ENCODE measurements at regions not wholly inside any gene's neighbourhood (a gene's known extent, or its start where the extent isn't known, plus 50 kb on each side); places are given as distances from the start of the nearest gene placed in this dataset.

GRCh38 chr4:79850626-79851025 lies 222.4 kb downstream of the ANTXR2 start:
- DNase-seq (ENCODE audit: extremely low spot score), result no peak
- intact Hi-C loops (cut with DNase I), result no loop called here
- TF ChIP-seq EP300 (IDR thresholded peaks at IDR 0.05) (no peak), POLR2A (IDR thresholded peaks at IDR 0.05; ENCODE audit: low read depth) (no peak), POLR2AphosphoS5 (IDR thresholded peaks at IDR 0.05) (no peak)
- TF ChIP-seq, protein P1, sequence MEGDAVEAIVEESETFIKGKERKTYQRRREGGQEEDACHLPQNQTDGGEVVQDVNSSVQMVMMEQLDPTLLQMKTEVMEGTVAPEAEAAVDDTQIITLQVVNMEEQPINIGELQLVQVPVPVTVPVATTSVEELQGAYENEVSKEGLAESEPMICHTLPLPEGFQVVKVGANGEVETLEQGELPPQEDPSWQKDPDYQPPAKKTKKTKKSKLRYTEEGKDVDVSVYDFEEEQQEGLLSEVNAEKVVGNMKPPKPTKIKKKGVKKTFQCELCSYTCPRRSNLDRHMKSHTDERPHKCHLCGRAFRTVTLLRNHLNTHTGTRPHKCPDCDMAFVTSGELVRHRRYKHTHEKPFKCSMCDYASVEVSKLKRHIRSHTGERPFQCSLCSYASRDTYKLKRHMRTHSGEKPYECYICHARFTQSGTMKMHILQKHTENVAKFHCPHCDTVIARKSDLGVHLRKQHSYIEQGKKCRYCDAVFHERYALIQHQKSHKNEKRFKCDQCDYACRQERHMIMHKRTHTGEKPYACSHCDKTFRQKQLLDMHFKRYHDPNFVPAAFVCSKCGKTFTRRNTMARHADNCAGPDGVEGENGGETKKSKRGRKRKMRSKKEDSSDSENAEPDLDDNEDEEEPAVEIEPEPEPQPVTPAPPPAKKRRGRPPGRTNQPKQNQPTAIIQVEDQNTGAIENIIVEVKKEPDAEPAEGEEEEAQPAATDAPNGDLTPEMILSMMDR (IDR thresholded peaks at IDR 0.05), result no peak
- no peaks in the 10 kb centered on the region for H3K36me3 ChIP-seq
- 71% methylated on average over 3 of the region's 3 CpGs for WGBS
- H3K4me1 ChIP-seq, result peaks cover 0 to 15% (median 4%) of the 10 kb centered on the region in 4 donors
- no peak overlapping the region for H3K27ac ChIP-seq (replicated peaks in 1 of 4)
- no peak overlapping the region for H3K4me3 ChIP-seq
- H3K9me3 ChIP-seq, result no peaks in the 10 kb centered on the region
- H3K27me3 ChIP-seq, result no peaks in the 10 kb centered on the region

DNA sequence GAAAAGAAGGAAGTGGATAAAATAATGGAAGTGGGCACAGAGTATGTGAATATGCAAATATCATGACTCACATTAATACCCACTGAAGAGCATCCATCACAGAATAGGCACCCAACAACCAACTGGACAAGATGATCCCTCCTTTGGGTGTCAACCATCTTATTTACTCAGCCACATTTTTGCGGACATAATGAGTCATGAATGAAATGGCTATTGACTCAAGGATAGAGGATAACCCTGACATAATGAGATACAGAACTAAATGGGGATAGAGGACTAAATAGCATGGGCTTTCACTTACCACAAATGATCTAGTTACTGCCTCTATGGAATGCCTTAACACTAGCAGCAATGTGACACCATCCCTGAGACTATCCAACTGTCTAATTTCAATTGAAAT lies 224.7 kb downstream of the ANTXR2 start:
- Histone ChIP-seq H3K36me3 (no peaks in the 10 kb centered on the region), H3K27ac (replicated peaks in 1 of 4) (no peak overlapping the region), H3K4me3 (no peak overlapping the region), H3K4me1 (peaks cover 0 to 8% (median 0%) of the 10 kb centered on the region in 4 donors), H3K9me3 (peaks cover 0 to 11% (median 7%) of the 10 kb centered on the region in 4 donors), H3K27me3 (no peaks in the 10 kb centered on the region)
- WGBS, result 100% methylated on average over 1 of the region's 1 CpG
- no peak for DNase-seq (ENCODE audit: extremely low spot score)
- intact Hi-C loops (cut with DNase I), result no loop called here
- TF ChIP-seq POLR2A (IDR thresholded peaks at IDR 0.05; ENCODE audit: low read depth) (no peak), POLR2AphosphoS5 (IDR thresholded peaks at IDR 0.05) (no peak), EP300 (IDR thresholded peaks at IDR 0.05) (no peak)
- TF ChIP-seq, protein P1 (IDR thresholded peaks at IDR 0.05), result no peak

DNA sequence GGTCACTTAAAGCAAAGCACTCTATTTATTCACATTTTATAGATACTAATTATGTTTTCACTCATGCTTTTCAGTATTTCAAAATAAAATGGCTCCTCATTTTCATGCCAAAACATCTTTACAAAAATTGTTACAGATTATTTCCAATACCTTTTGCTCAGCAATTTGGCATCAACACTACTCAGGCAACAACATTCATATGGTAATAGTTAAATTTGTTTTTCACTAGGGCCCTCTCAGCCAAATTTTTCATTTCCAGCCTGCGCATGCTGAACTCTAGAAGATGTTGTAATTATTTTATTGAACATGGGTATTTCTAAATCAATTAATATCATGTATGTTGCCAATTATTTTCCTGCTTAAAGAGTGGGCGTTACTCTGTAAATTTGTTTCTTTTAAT lies 225.6 kb downstream of the ANTXR2 start:
- H3K36me3 ChIP-seq, result no peaks in the 10 kb centered on the region
- peaks cover 0 to 8% (median 0%) of the 10 kb centered on the region in 4 donors for H3K4me1 ChIP-seq
- H3K4me3 ChIP-seq, result no peak overlapping the region
- no peaks in the 10 kb centered on the region for H3K27me3 ChIP-seq
- TF ChIP-seq EP300 (IDR thresholded peaks at IDR 0.05) (no peak), POLR2AphosphoS5 (IDR thresholded peaks at IDR 0.05) (no peak), POLR2A (IDR thresholded peaks at IDR 0.05; ENCODE audit: low read depth) (no peak)
- TF ChIP-seq, protein P1 (IDR thresholded peaks at IDR 0.05), result no peak
- peaks cover 0 to 20% (median 14%) of the 10 kb centered on the region in 4 donors for H3K9me3 ChIP-seq
- H3K27ac ChIP-seq (replicated peaks in 1 of 4), result no peak overlapping the region
- no peak for DNase-seq (ENCODE audit: extremely low spot score)
- intact Hi-C loops (cut with DNase I), result no loop called here
- WGBS, result 85% methylated on average over 2 of the region's 2 CpGs

GRCh38 chr4:79842162-79842561 lies 230.9 kb downstream of the ANTXR2 start:
- Histone ChIP-seq H3K27me3 (no peaks in the 10 kb centered on the region), H3K4me1 (no peaks in the 10 kb centered on the region), H3K36me3 (no peaks in the 10 kb centered on the region), H3K4me3 (no peak overlapping the region), H3K9me3 (peaks cover 0 to 20% (median 18%) of the 10 kb centered on the region in 4 donors), H3K27ac (replicated peaks in 1 of 4) (no peak overlapping the region)
- DNase-seq (ENCODE audit: extremely low spot score), result no peak
- no peak for TF ChIP-seq POLR2A (IDR thresholded peaks at IDR 0.05; ENCODE audit: low read depth)
- TF ChIP-seq, protein P1 (IDR thresholded peaks at IDR 0.05), result no peak
- TF ChIP-seq POLR2AphosphoS5 (IDR thresholded peaks at IDR 0.05), result no peak
- TF ChIP-seq EP300 (IDR thresholded peaks at IDR 0.05), result no peak
- intact Hi-C loops (cut with DNase I), result no loop called here

DNA sequence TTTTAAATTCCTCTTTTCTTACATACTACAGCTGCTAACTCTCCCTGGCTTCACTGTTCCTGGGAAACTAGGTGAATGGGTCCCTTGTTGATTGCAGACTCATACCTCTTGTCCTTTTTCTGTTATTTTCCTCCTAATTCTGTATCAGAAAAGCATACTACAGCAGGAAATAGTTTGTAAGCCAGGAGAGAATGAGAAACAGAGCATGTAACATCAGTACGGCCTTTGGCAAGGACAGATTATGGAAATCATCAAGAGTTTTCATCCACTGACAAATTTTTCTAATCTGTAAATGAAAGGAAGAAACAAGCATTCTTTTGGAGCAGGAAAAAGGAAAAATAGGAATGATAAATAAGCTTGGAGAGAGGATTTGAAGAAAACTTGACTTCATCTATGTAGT lies 239.2 kb downstream of the ANTXR2 start:
- Histone ChIP-seq H3K4me1 (peaks cover 0 to 14% (median 9%) of the 10 kb centered on the region in 4 donors), H3K36me3 (no peaks in the 10 kb centered on the region), H3K4me3 (no peak overlapping the region), H3K27me3 (no peaks in the 10 kb centered on the region), H3K27ac (replicated peaks in 1 of 4) (peak overlapping the region in 1 of 4 donors; percentile 3), H3K9me3 (peaks cover 0 to 5% (median 0%) of the 10 kb centered on the region in 4 donors)
- no peak for TF ChIP-seq POLR2A (IDR thresholded peaks at IDR 0.05; ENCODE audit: low read depth)
- TF ChIP-seq EP300 (IDR thresholded peaks at IDR 0.05), result no peak
- TF ChIP-seq, protein P1 (IDR thresholded peaks at IDR 0.05), result no peak
- TF ChIP-seq POLR2AphosphoS5 (IDR thresholded peaks at IDR 0.05), result no peak
- DNase-seq (ENCODE audit: extremely low spot score), result no peak
- 65% methylated on average over 1 of the region's 1 CpG for WGBS
- intact Hi-C loops (cut with DNase I), result no loop called here

Measured in esophagus muscularis mucosa (tissue), 4 donors.